ENCODE measurements at regions not wholly inside any gene's neighbourhood (a gene's known extent, or its start where the extent isn't known, plus 50 kb on each side); places are given as distances from the start of the nearest gene placed in this dataset.
"Not testable (repeated sequence)": the region's sequence is repeated elsewhere in the genome, so short reads cannot be mapped to it uniquely, and the experiment has no call there.

DNA sequence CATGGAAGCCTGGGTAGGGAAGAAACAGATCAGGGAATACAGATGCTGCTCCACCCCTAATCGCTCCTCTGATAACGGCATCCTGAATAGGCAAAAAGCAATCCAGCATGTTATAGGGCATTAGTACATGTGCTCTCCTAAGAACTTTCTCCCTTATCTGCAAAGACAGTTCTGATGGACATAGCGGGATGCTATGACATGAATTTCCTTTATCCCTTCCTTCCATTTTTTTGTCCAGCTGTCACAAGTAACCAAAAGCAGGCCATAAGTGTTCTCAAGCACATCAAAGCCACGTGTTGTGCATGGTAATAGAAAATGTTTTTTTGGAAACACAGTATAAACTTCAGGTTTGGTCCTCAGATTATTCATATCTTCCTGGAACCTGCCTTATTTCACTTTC lies 141.4 kb upstream of the MON1B start:
- CTCF ChIA-PET = no interaction called here
- FAIRE-seq (no peak), DNase-seq (ENCODE audit: low read depth in 1 of 2, low spot score in 1 of 2) (no peak), ATAC-seq (no peak)
- Histone ChIP-seq H3K4me3 (no peak overlapping the region), H3K4me1 (no peaks in the 10 kb centered on the region), H3K4me2 (no peak overlapping the region), H3K9me3 (no peaks in the 10 kb centered on the region), H3K27ac (no peak overlapping the region)
- WGBS (ENCODE audit: missing lambda C conversion rate) = 29% methylated on average over 4 of the region's 4 CpGs
- POLR2A ChIA-PET = no interaction called here
- no peak for TF ChIP-seq ZNF302 (CRISPR knock-in tag; IDR thresholded peaks at IDR 0.05)
- no peak for TF ChIP-seq HMGXB4 (CRISPR knock-in tag; IDR thresholded peaks at IDR 0.05; ENCODE audit: borderline replicate concordance)
- TF ChIP-seq RAD21 (conservative IDR thresholded peaks at IDR 0.05 in 1 of 2, IDR thresholded peaks at IDR 0.05 in 1 of 2) = no peak
- TF ChIP-seq CTCF (IDR thresholded peaks at IDR 0.05) = no peak
- no peak for TF ChIP-seq NPAS2 (CRISPR knock-in tag; IDR thresholded peaks at IDR 0.05; ENCODE audit: borderline replicate concordance)
- TF ChIP-seq FOSB (CRISPR knock-in tag; IDR thresholded peaks at IDR 0.05) = no peak
- TF ChIP-seq CHD2 (IDR thresholded peaks at IDR 0.05; ENCODE audit: low read length, partially characterized antibody) = no peak
- TF ChIP-seq RCOR1 (IDR thresholded peaks at IDR 0.05; ENCODE audit: low read depth, low read length) = no peak
- TF ChIP-seq MAX (IDR thresholded peaks at IDR 0.05) = no peak
- no peak for TF ChIP-seq MAFK (IDR thresholded peaks at IDR 0.05; ENCODE audit: partially characterized antibody)
- no peak for TF ChIP-seq POLR2AphosphoS2 (conservative IDR thresholded peaks at IDR 0.05; ENCODE audit: low read length)
- TF ChIP-seq HEYL (CRISPR knock-in tag; IDR thresholded peaks at IDR 0.05) = no peak
- no peak for TF ChIP-seq POLR2A (IDR thresholded peaks at IDR 0.05; ENCODE audit: low read length)
- no peak for TF ChIP-seq PHF8 (IDR thresholded peaks at IDR 0.05; ENCODE audit: borderline replicate concordance, low read depth)
- TF ChIP-seq MYC (IDR thresholded peaks at IDR 0.05; ENCODE audit: borderline replicate concordance, low read length) = no peak
- TF ChIP-seq, protein P1, sequence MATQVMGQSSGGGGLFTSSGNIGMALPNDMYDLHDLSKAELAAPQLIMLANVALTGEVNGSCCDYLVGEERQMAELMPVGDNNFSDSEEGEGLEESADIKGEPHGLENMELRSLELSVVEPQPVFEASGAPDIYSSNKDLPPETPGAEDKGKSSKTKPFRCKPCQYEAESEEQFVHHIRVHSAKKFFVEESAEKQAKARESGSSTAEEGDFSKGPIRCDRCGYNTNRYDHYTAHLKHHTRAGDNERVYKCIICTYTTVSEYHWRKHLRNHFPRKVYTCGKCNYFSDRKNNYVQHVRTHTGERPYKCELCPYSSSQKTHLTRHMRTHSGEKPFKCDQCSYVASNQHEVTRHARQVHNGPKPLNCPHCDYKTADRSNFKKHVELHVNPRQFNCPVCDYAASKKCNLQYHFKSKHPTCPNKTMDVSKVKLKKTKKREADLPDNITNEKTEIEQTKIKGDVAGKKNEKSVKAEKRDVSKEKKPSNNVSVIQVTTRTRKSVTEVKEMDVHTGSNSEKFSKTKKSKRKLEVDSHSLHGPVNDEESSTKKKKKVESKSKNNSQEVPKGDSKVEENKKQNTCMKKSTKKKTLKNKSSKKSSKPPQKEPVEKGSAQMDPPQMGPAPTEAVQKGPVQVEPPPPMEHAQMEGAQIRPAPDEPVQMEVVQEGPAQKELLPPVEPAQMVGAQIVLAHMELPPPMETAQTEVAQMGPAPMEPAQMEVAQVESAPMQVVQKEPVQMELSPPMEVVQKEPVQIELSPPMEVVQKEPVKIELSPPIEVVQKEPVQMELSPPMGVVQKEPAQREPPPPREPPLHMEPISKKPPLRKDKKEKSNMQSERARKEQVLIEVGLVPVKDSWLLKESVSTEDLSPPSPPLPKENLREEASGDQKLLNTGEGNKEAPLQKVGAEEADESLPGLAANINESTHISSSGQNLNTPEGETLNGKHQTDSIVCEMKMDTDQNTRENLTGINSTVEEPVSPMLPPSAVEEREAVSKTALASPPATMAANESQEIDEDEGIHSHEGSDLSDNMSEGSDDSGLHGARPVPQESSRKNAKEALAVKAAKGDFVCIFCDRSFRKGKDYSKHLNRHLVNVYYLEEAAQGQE (IDR thresholded peaks at IDR 0.05) = no peak
- TF ChIP-seq MAZ (IDR thresholded peaks at IDR 0.05; ENCODE audit: borderline replicate concordance, low read depth, low read length) = no peak
- TF ChIP-seq SMC3 (IDR thresholded peaks at IDR 0.05) = no peak

- H3K4me3 ChIP-seq; ATAC-seq; H3K4me2 ChIP-seq; DNase-seq (ENCODE audit: low read depth in 1 of 2, low spot score in 1 of 2); H3K4me1 ChIP-seq; H3K27ac ChIP-seq; H3K9me3 ChIP-seq; FAIRE-seq; POLR2A ChIA-PET; CTCF ChIA-PET: not testable (repeated sequence)
Measured at GRCh38 chr16:77056597-77056996, 134.4 kb upstream of the MON1B start.

All from A549 (cell line).